HepG2 (cell line): ENCODE measurements at regions not wholly inside any gene's neighbourhood (a gene's known extent, or its start where the extent isn't known, plus 50 kb on each side); places are given as distances from the start of the nearest gene placed in this dataset.

ENCODE experiments used
- ATAC-seq: fragments of 200-7000 bp; cut with Tn5 transposase; 3 replicates; pipeline ENCODE4 v1.9.1; 2020; ENCODE audit warnings: mild to moderate bottlenecking, moderate library complexity
- BruUV-seq: library from RNA; stranded (reverse); fragments of 400-500 nt; replicated peaks from 2 replicates; lab custom pipeline; 2021; lab: Mats Ljungman, UMichigan
- CTCF ChIA-PET: fragments of 300-600 bp; formaldehyde crosslinking; extraction: SDS; loops from one replicate; lab custom pipeline; 2021; ENCODE audit warnings: low total read pairs, inconsistent platforms, low intra/inter-chr PET ratio; lab: Yijun Ruan, JAX
- POLR2A ChIA-PET: fragments of 350-600 bp; sonication (Branson Sonifier 250); formaldehyde crosslinking; loops from one replicate; lab custom pipeline; 2020; ENCODE audit warnings: antibody characterized with exemption, inconsistent platforms; lab: Yijun Ruan, JAX
- DNase-seq: peaks from one replicate; pipeline ENCODE4 v3.0.0-alpha.2; 2015; ENCODE audit warnings: low spot score
- FAIRE-seq: peaks from 3 replicates; lab custom pipeline; 2011; peaks lifted over from hg19 to GRCh38; lab: Jason Lieb, UNC
- H2AFZ ChIP-seq: one replicate; pipeline ENCODE4 v1.6.1; 2011; ENCODE audit warnings: low read length, inconsistent platforms
- H3K27ac ChIP-seq: fragments of 300-600 bp; 3 replicates; pipeline ENCODE4 v1.8.0; 2011; ENCODE audit warnings: mixed run types, mild to moderate bottlenecking, mixed read lengths, low read length, inconsistent platforms; ENCODE audit not compliant: insufficient read depth; ENCODE audit errors: extremely low read length
- H3K27me3 ChIP-seq, 2 experiments: fragments of 200-600 bp in 1 of 2; 2 replicates in 1 of 2; 3 replicates in 1 of 2; pipeline versions ENCODE4 v1.6.0 to v1.8.0; 2011; ENCODE audit warnings: low read length in 2 of 2, mild to moderate bottlenecking in 2 of 2, moderate library complexity in 2 of 2, inconsistent platforms in 1 of 2; ENCODE audit not compliant: insufficient read depth in 2 of 2, control insufficient read depth in 1 of 2
- H3K36me3 ChIP-seq, 2 experiments: fragments of 200-600 bp in 1 of 2; replicated peaks in 1 of 2; 2 replicates in 1 of 2; 3 replicates in 1 of 2; pipeline versions ENCODE4 v1.5.1 to v1.8.0; 2011; ENCODE audit warnings: low read length in 2 of 2, inconsistent platforms in 1 of 2; ENCODE audit not compliant: insufficient read depth in 2 of 2, control insufficient read depth in 1 of 2
- H3K4me1 ChIP-seq: 2 replicates; pipeline ENCODE4 v1.5.1; 2012; ENCODE audit warnings: low read length, inconsistent platforms; ENCODE audit not compliant: insufficient read depth
- H3K4me2 ChIP-seq: 2 replicates; pipeline ENCODE4 v1.6.0; 2011; ENCODE audit warnings: low read depth, low read length, inconsistent platforms
- H3K4me3 ChIP-seq, 3 experiments: fragments of 200-600 bp in 1 of 3; sonication (generic), shearing (Covaris generic) in 1 of 3; replicated peaks in 1 of 3; 2 replicates each; pipeline ENCODE4 v1.5.1; 2011 to 2016; ENCODE audit warnings: low read length in 3 of 3, inconsistent platforms in 2 of 3, low read depth in 2 of 3, mild to moderate bottlenecking in 2 of 3, control low read depth in 1 of 3, mixed read lengths in 1 of 3; ENCODE audit not compliant: insufficient read depth in 1 of 3
- H3K79me2 ChIP-seq: one replicate; pipeline ENCODE4 v1.6.1; 2011; ENCODE audit warnings: low read length, inconsistent platforms; ENCODE audit not compliant: insufficient read depth
- H3K9ac ChIP-seq: 2 replicates; pipeline ENCODE4 v1.6.0; 2011; ENCODE audit warnings: mild to moderate bottlenecking, low read depth, low read length, inconsistent platforms; ENCODE audit not compliant: insufficient read depth
- H3K9me3 ChIP-seq: 2 replicates; pipeline ENCODE4 v1.5.1; 2012; ENCODE audit warnings: mild to moderate bottlenecking, low read length
- H4K20me1 ChIP-seq: 2 replicates; pipeline ENCODE4 v1.6.0; 2011; ENCODE audit warnings: inconsistent platforms, mild to moderate bottlenecking, low read length, moderate library complexity; ENCODE audit not compliant: insufficient read depth
- BHLHE40 ChIP-seq: IDR thresholded peaks from 2 replicates; pipeline ENCODE4 v1.6.1; 2011; ENCODE audit warnings: low read length, improper control_type of control experiment
- CENPT ChIP-seq: sonication (generic); formaldehyde crosslinking; IDR thresholded peaks from 2 replicates; pipeline ENCODE4 v1.8.0; 2022; ENCODE audit warnings: low read depth, mild to moderate bottlenecking, moderate library complexity, missing genetic modification reagents
- ELF3 ChIP-seq: IDR thresholded peaks from 2 replicates; pipeline ENCODE4 v1.6.1; 2016; ENCODE audit warnings: missing genetic modification reagents, missing compliant biosample characterization
- RFX5 ChIP-seq: IDR thresholded peaks from 2 replicates; pipeline ENCODE4 v1.6.1; 2011; ENCODE audit warnings: low read depth, low read length, improper control_type of control experiment
- SAFB2 ChIP-seq: sonication (generic); formaldehyde crosslinking; IDR thresholded peaks from 2 replicates; pipeline ENCODE4 v1.5.1; 2020; ENCODE audit warnings: missing genetic modification reagents, low read depth, mild to moderate bottlenecking, borderline replicate concordance
- SKI ChIP-seq: fragments of 450-650 bp; IDR thresholded peaks from one replicate; pipeline ENCODE4 v1.6.1; 2018; ENCODE audit warnings: mild to moderate bottlenecking; ENCODE audit not compliant: partially characterized antibody
- SNAPC5 ChIP-seq: sonication (generic); formaldehyde crosslinking; IDR thresholded peaks from 2 replicates; pipeline ENCODE4 v1.8.1; 2023; ENCODE audit warnings: mild to moderate bottlenecking, missing genetic modification reagents, borderline replicate concordance
- ZBTB4 ChIP-seq: sonication (generic); formaldehyde crosslinking; IDR thresholded peaks from 2 replicates; pipeline ENCODE4 v1.4.0; 2020; ENCODE audit warnings: missing genetic modification reagents, mild to moderate bottlenecking, borderline replicate concordance
- ZFP91 ChIP-seq: sonication (generic); formaldehyde crosslinking; IDR thresholded peaks from 2 replicates; pipeline ENCODE4 v1.9.0; 2022; ENCODE audit warnings: missing genetic modification reagents, mild to moderate bottlenecking, borderline replicate concordance
- ZNF10 ChIP-seq: sonication (generic); formaldehyde crosslinking; IDR thresholded peaks from 2 replicates; pipeline ENCODE4 v1.4.0; 2020; ENCODE audit warnings: mild to moderate bottlenecking, low read depth, missing genetic modification reagents, borderline replicate concordance
- ZNF781 ChIP-seq: sonication (generic); formaldehyde crosslinking; IDR thresholded peaks from 2 replicates; pipeline ENCODE4 v1.5.1; 2020; ENCODE audit warnings: borderline replicate concordance, mild to moderate bottlenecking, missing genetic modification reagents; ENCODE audit errors: not compliant biosample characterization
- WGBS: methylation state at CpG from one replicate; pipeline ENCODE4 v1.1.6; 2017; ENCODE audit warnings: low lambda C conversion rate; 5-methylcytosine and 5-hydroxymethylcytosine counted together
- in situ Hi-C: cut with HindIII; loops from 2 replicates; pipeline ENCODE4 v1.10.0; 2017; ENCODE audit warnings: low pct_unique_long_range_greater_than_20kb; ENCODE audit not compliant: extremely low pct_ligation_motif_present
- intact Hi-C: fragments of 100-400 bp; cut with micrococcal nuclease; formaldehyde crosslinking; loops from one replicate; pipeline ENCODE4 v1.10.0; 2022; ENCODE audit not compliant: unreplicated experiment

GRCh38 chr3:170727754-170728153 lies 141.9 kb upstream of the SLC7A14 start:
- H3K4me2 ChIP-seq: no peak overlapping the region
- DNase-seq (no peak), FAIRE-seq (no peak), ATAC-seq (no peak)
- no peaks in the 10 kb centered on the region for H4K20me1 ChIP-seq
- POLR2A ChIA-PET: no interaction called here
- CTCF ChIA-PET: no interaction called here
- 45% methylated on average over 3 of the region's 3 CpGs for WGBS
- H3K9me3 ChIP-seq: no peaks in the 10 kb centered on the region
- H3K4me3 ChIP-seq: no peak overlapping the region
- H3K4me1 ChIP-seq: no peaks in the 10 kb centered on the region
- H3K79me2 ChIP-seq: no peaks in the 10 kb centered on the region
- no peaks in the 10 kb centered on the region for H3K27me3 ChIP-seq
- in situ Hi-C loops: no loop called here
- no peak overlapping the region for H2AFZ ChIP-seq
- H3K9ac ChIP-seq: no peak overlapping the region
- intact Hi-C loops: no loop called here
- no TSS peak for BruUV-seq
- TF ChIP-seq ZNF10 (CRISPR knock-in tag): no peak
- TF ChIP-seq ELF3 (CRISPR knock-in tag): no peak
- TF ChIP-seq RFX5: no peak
- TF ChIP-seq ZNF781 (CRISPR knock-in tag): no peak
- no peak for TF ChIP-seq SAFB2 (CRISPR knock-in tag)
- no peak for TF ChIP-seq ZFP91
- no peak for TF ChIP-seq ZBTB4 (CRISPR knock-in tag)
- no peak for TF ChIP-seq SKI
- TF ChIP-seq SNAPC5: no peak
- no peak for TF ChIP-seq CENPT (CRISPR knock-in tag)
- TF ChIP-seq BHLHE40: no peak
- no peak overlapping the region for H3K27ac ChIP-seq
- no peaks in the 10 kb centered on the region for H3K36me3 ChIP-seq
